ENCODE measurements at regions not wholly inside any gene's neighbourhood (a gene's known extent, or its start where the extent isn't known, plus 50 kb on each side); places are given as distances from the start of the nearest gene placed in this dataset.

GRCh38 chr2:47283659-47284058 lies 85.5 kb upstream of the EPCAM start:
- no peak for TF ChIP-seq CTCF (IDR thresholded peaks at IDR 0.05; ENCODE audit: low read length)
- TF ChIP-seq EZH2 (IDR thresholded peaks at IDR 0.05; ENCODE audit: borderline replicate concordance, low read length) = no peak
